Endothelial cell of umbilical vein (primary cell): ENCODE measurements at regions not wholly inside any gene's neighbourhood (a gene's known extent, or its start where the extent isn't known, plus 50 kb on each side); places are given as distances from the start of the nearest gene placed in this dataset.

Experiments
- BruUV-seq: library from RNA; stranded (reverse); fragments of 400-500 nt; replicated peaks from 2 replicates; lab custom pipeline; 2021; lab: Mats Ljungman, UMichigan
- CTCF ChIA-PET: fragments of 300-600, 350-600 bp; sonication (Branson Sonifier 250); formaldehyde crosslinking; loops from one replicate; lab custom pipeline; 2021; ENCODE audit warnings: antibody characterized with exemption, inconsistent platforms; lab: Charles Lee
- POLR2A ChIA-PET: fragments of 300-600, 350-600 bp; sonication (Branson Sonifier 250); formaldehyde crosslinking; loops from one replicate; lab custom pipeline; 2021; ENCODE audit warnings: antibody characterized with exemption, inconsistent platforms; lab: Charles Lee
- DNase-seq: peaks from one replicate; pipeline ENCODE4 v3.0.0-alpha.2; 2011; ENCODE audit warnings: low read depth, low spot score
- FAIRE-seq: peaks from 2 replicates; lab custom pipeline; 2011; peaks lifted over from hg19 to GRCh38; lab: Jason Lieb, UNC
- H2AFZ ChIP-seq: 2 replicates; pipeline ENCODE4 v1.6.0; 2012; ENCODE audit warnings: low read depth, low read length, control low read depth, inconsistent platforms
- H3K27ac ChIP-seq: 2 replicates; pipeline ENCODE4 v1.5.1; 2011; ENCODE audit warnings: low read depth, mild to moderate bottlenecking, control low read depth, low read length, moderate library complexity; ENCODE audit not compliant: insufficient read depth
- H3K27me3 ChIP-seq, 2 experiments: 2 replicates each; pipeline versions ENCODE4 v1.6.0 to v1.6.1; 2011; ENCODE audit warnings: low read length in 2 of 2, mixed read lengths in 1 of 2; ENCODE audit not compliant: control insufficient read depth in 2 of 2, insufficient read depth in 2 of 2
- H3K36me3 ChIP-seq, 2 experiments: 2 replicates in 1 of 2; 3 replicates in 1 of 2; pipeline ENCODE4 v1.5.1; 2011; ENCODE audit warnings: low read length in 2 of 2, mild to moderate bottlenecking in 1 of 2, moderate library complexity in 1 of 2; ENCODE audit not compliant: control insufficient read depth in 2 of 2, insufficient read depth in 2 of 2; ENCODE audit errors: extremely low read depth in 1 of 2
- H3K4me1 ChIP-seq: 3 replicates; pipeline ENCODE4 v1.5.1; 2011; ENCODE audit warnings: mild to moderate bottlenecking, low read length; ENCODE audit not compliant: control insufficient read depth, insufficient read depth; ENCODE audit errors: extremely low read depth
- H3K4me2 ChIP-seq: 2 replicates; pipeline ENCODE4 v1.6.1; 2011; ENCODE audit warnings: low read length, control low read depth, mixed read lengths; ENCODE audit not compliant: insufficient read depth
- H3K4me3 ChIP-seq, 3 experiments: fragments of 200-600 bp in 1 of 3; sonication (generic), shearing (Covaris generic) in 1 of 3; replicated peaks in 1 of 3; 2 replicates each; pipeline ENCODE4 v1.5.1; 2011 to 2016; ENCODE audit warnings: control low read depth in 3 of 3, low read length in 3 of 3, mild to moderate bottlenecking in 2 of 3, inconsistent platforms in 1 of 3, low read depth in 1 of 3, moderate library complexity in 1 of 3; ENCODE audit not compliant: insufficient read depth in 1 of 3
- H3K79me2 ChIP-seq: 2 replicates; pipeline ENCODE4 v1.6.0; 2012; ENCODE audit warnings: low read length, inconsistent platforms; ENCODE audit not compliant: control insufficient read depth, insufficient read depth
- H3K9ac ChIP-seq: replicated peaks from 2 replicates; pipeline ENCODE3; 2011; ENCODE audit warnings: low read length, control low read depth; ENCODE audit not compliant: insufficient read depth; ENCODE audit errors: extremely low read depth
- H3K9me1 ChIP-seq: replicated peaks from 3 replicates; pipeline ENCODE4 v1.6.0; 2011; ENCODE audit warnings: mild to moderate bottlenecking, low read length; ENCODE audit not compliant: control insufficient read depth, insufficient read depth; ENCODE audit errors: extremely low read depth
- H3K9me3 ChIP-seq: replicated peaks from 2 replicates; pipeline ENCODE4 v1.5.1; 2012; ENCODE audit warnings: low read length, inconsistent platforms; ENCODE audit not compliant: control insufficient read depth, insufficient read depth
- H4K20me1 ChIP-seq: replicated peaks from 2 replicates; pipeline ENCODE3; 2011; ENCODE audit warnings: mild to moderate bottlenecking, low read length; ENCODE audit not compliant: control insufficient read depth, insufficient read depth; ENCODE audit errors: extremely low read depth
- CTCF ChIP-seq, 2 donors: IDR thresholded peaks; 1 replicate in 1 of 2; 2 replicates in 1 of 2; pipeline ENCODE4 v1.5.1; 2011; ENCODE audit warnings: low read length in 2 of 2, mild to moderate bottlenecking in 2 of 2, moderate library complexity in 2 of 2, control low read depth in 1 of 2, inconsistent platforms in 1 of 2, low read depth in 1 of 2; ENCODE audit not compliant: insufficient read depth in 1 of 2; ENCODE audit errors: extremely low read depth in 1 of 2
- EZH2 ChIP-seq: IDR thresholded peaks from 2 replicates; pipeline ENCODE4 v1.6.1; 2012; ENCODE audit warnings: borderline replicate concordance, low read depth, mild to moderate bottlenecking, moderate library complexity, low read length, inconsistent platforms; ENCODE audit not compliant: severe bottlenecking
- FOS ChIP-seq: IDR thresholded peaks from 2 replicates; pipeline ENCODE4 v1.6.1; 2011; ENCODE audit warnings: mild to moderate bottlenecking, low read length, moderate library complexity, borderline replicate concordance; ENCODE audit not compliant: insufficient read depth
- GATA2 ChIP-seq: IDR thresholded peaks from 2 replicates; pipeline ENCODE4 v1.7.0; 2011; ENCODE audit warnings: low read depth, mild to moderate bottlenecking, moderate library complexity, mixed read lengths, low read length; ENCODE audit not compliant: insufficient read length, insufficient read depth
- JUN ChIP-seq: IDR thresholded peaks from 2 replicates; pipeline ENCODE4 v1.6.1; 2011; ENCODE audit warnings: borderline replicate concordance, low read depth; ENCODE audit not compliant: insufficient read length, insufficient read depth
- MAX ChIP-seq: IDR thresholded peaks from 2 replicates; pipeline ENCODE4 v1.6.1; 2011; ENCODE audit not compliant: insufficient read depth, insufficient read length
- MYC ChIP-seq: IDR thresholded peaks from one replicate; pipeline ENCODE4 v1.6.1; 2011; ENCODE audit warnings: mild to moderate bottlenecking, low read depth, low read length
- POLR2A ChIP-seq: IDR thresholded peaks from 2 replicates; pipeline ENCODE4 v1.6.1; 2012; ENCODE audit warnings: low read depth, mild to moderate bottlenecking, control low read depth, low read length
- POLR2AphosphoS5 ChIP-seq: IDR thresholded peaks from 2 replicates; pipeline ENCODE4 v1.6.1; 2012; ENCODE audit warnings: low read depth, mild to moderate bottlenecking, control low read depth, low read length, moderate library complexity; ENCODE audit not compliant: insufficient read depth
- dilution Hi-C: fragments of 300-500 bp; cut with MboI; formaldehyde crosslinking; loops from one replicate; pipeline ENCODE4 v1.15.0; 2019; ENCODE audit warnings: low sequenced_read_pairs; ENCODE audit not compliant: extremely low pct_ligation_motif_present
- intact Hi-C: fragments of 100-400 bp; cut with micrococcal nuclease; formaldehyde crosslinking; loops from one replicate; pipeline ENCODE4 v1.10.0; 2022

- TF ChIP-seq MAX, result no peak
- TF ChIP-seq CTCF (IDR thresholded peaks at IDR 0.05; ENCODE audit: extremely low read depth in 1 of 2, insufficient read depth in 1 of 2, low read depth in 1 of 2, low read length in 2 of 2), result no peak
- TF ChIP-seq POLR2A, result no peak
- TF ChIP-seq MYC, result no peak
- Histone ChIP-seq H3K36me3 (no peaks in the 10 kb centered on the region), H3K4me3 (no peak overlapping the region), H3K9ac (no peak overlapping the region), H3K9me1 (no peaks in the 10 kb centered on the region), H4K20me1 (no peaks in the 10 kb centered on the region), H3K4me2 (no peak overlapping the region), H3K27me3 (no peaks in the 10 kb centered on the region), H3K79me2 (no peaks in the 10 kb centered on the region), H3K27ac (no peak overlapping the region), H2AFZ (no peak overlapping the region), H3K4me1 (no peaks in the 10 kb centered on the region), H3K9me3 (peaks cover 5% of the 10 kb centered on the region)
- no peak for FAIRE-seq
- DNase-seq, result no peak
- intact Hi-C loops (no loop called here), dilution Hi-C loops (no loop called here)
- ChIA-PET CTCF (no interaction called here), POLR2A (no interaction called here)
- no TSS peak for BruUV-seq
Measured at GRCh38 chr4:62816566-62816965, 1592.7 kb downstream of the TECRL start.

- no TSS peak for BruUV-seq
Measured at GRCh38 chr4:62814510-62815047, 1594.7 kb downstream of the TECRL start.

More at GRCh38 chr4:62814510-62815047, 1594.7 kb downstream of the TECRL start:
- POLR2A ChIA-PET, result no interaction called here
- no peak overlapping the region for H2AFZ ChIP-seq
- dilution Hi-C loops (no loop called here), intact Hi-C loops (no loop called here)
- no peaks in the 10 kb centered on the region for H3K79me2 ChIP-seq
- no peak overlapping the region for H3K4me2 ChIP-seq
- TF ChIP-seq POLR2A (no peak), JUN (no peak), CTCF (IDR thresholded peaks at IDR 0.05; ENCODE audit: extremely low read depth in 1 of 2, insufficient read depth in 1 of 2, low read depth in 1 of 2, low read length in 2 of 2) (no peak), POLR2AphosphoS5 (no peak), MYC (no peak), MAX (no peak), EZH2 (no peak), FOS (no peak), GATA2 (no peak)
- H3K27ac ChIP-seq, result no peak overlapping the region
- H3K27me3 ChIP-seq, result no peaks in the 10 kb centered on the region
- no peaks in the 10 kb centered on the region for H3K36me3 ChIP-seq
- H3K4me1 ChIP-seq, result no peaks in the 10 kb centered on the region
- no peak overlapping the region for H3K9ac ChIP-seq
- no peaks in the 10 kb centered on the region for H3K9me1 ChIP-seq
- no peaks in the 10 kb centered on the region for H4K20me1 ChIP-seq
- CTCF ChIA-PET, result no interaction called here
- H3K4me3 ChIP-seq, result no peak overlapping the region
- H3K9me3 ChIP-seq, result peaks cover 5% of the 10 kb centered on the region
- FAIRE-seq (no peak), DNase-seq (no peak)
